Ovary (tissue), 3 donors: ENCODE measurements at regions not wholly inside any gene's neighbourhood (a gene's known extent, or its start where the extent isn't known, plus 50 kb on each side); places are given as distances from the start of the nearest gene placed in this dataset.

ENCODE experiments used
- CTCF ChIP-seq, 3 donors: fragments of 450-650 bp in 2 of 3; fragments of 200-600 bp in 1 of 3; IDR thresholded peaks; one replicate each; pipeline versions ENCODE4 v1.5.1 to v1.8.0; 2016 to 2022; ENCODE audit warnings: antibody characterized with exemption in 3 of 3, mild to moderate bottlenecking in 1 of 3
- EP300 ChIP-seq: sonication (generic); formaldehyde crosslinking; IDR thresholded peaks from one replicate; pipeline ENCODE4 v1.6.1; 2017; ENCODE audit warnings: antibody characterized with exemption
- donor health status: DM: no; HTN: no; CAD: no.

GRCh38 chr4:147328189-147328588 is 152.7 kb upstream of the EDNRA start:
- TF ChIP-seq CTCF (IDR thresholded peaks at IDR 0.05) (no peak), EP300 (no peak)
